Prostate gland (tissue), 2 donors: ENCODE measurements at regions not wholly inside any gene's neighbourhood (a gene's known extent, or its start where the extent isn't known, plus 50 kb on each side); places are given as distances from the start of the nearest gene placed in this dataset.
A peak's percentile ranks its signal among the peaks of the same experiment; 100 is the strongest.

Experiments
- DNase-seq: peaks from one replicate; pipeline ENCODE4 v3.0.0-alpha.2; 2019; ENCODE audit warnings: low spot score
- H3K27ac ChIP-seq, 2 donors: fragments of 200-600 bp; sonication (generic); 2 replicates each; pipeline ENCODE4 v1.5.1; 2017 to 2019
- H3K27me3 ChIP-seq: fragments of 200-600 bp; sonication (generic); replicated peaks from 2 replicates; pipeline ENCODE4 v1.5.1; 2019; ENCODE audit not compliant: insufficient read depth
- H3K36me3 ChIP-seq, 2 donors: fragments of 200-600 bp; sonication (generic); 1 replicate in 1 of 2; 2 replicates in 1 of 2; pipeline versions ENCODE4 v1.5.1 to v1.8.1; 2017 to 2019
- H3K4me1 ChIP-seq: fragments of 200-600 bp; sonication (generic); replicated peaks from 2 replicates; pipeline ENCODE4 v1.5.1; 2019
- H3K4me3 ChIP-seq, 2 donors: fragments of 200-600 bp; sonication (generic); 2 replicates each; pipeline ENCODE4 v1.5.1; 2017 to 2019
- H3K9me3 ChIP-seq: fragments of 200-600 bp; sonication (generic); 2 replicates; pipeline ENCODE4 v1.5.1; 2017
- CTCF ChIP-seq, 4 experiments: fragments of 200-600 bp in 2 of 4; fragments of 450-650 bp in 2 of 4; sonication (generic) in 2 of 4; IDR thresholded peaks; 1 replicate in 3 of 4; 2 replicates in 1 of 4; pipeline ENCODE4 v1.5.1; 2016 to 2019; ENCODE audit warnings: antibody characterized with exemption in 4 of 4, mild to moderate bottlenecking in 2 of 4, moderate library complexity in 2 of 4
- POLR2A ChIP-seq: fragments of 450-650 bp; IDR thresholded peaks from one replicate; pipeline ENCODE4 v1.6.1; 2016; ENCODE audit warnings: antibody characterized with exemption, mild to moderate bottlenecking
- POLR2AphosphoS5 ChIP-seq: sonication (generic); formaldehyde crosslinking; IDR thresholded peaks from one replicate; pipeline ENCODE4 v1.6.1; 2017; ENCODE audit warnings: antibody characterized with exemption
- WGBS: methylation state at CpG from one replicate; pipeline ENCODE4 v1.1.5; 2018; 5-methylcytosine and 5-hydroxymethylcytosine counted together
- intact Hi-C: fragments of 100-400 bp; cut with DNase I; formaldehyde crosslinking; loops from one replicate; pipeline ENCODE4 v1.14.2; 2022

GRCh38 chr20:17806739-17807441 lies 107.1 kb downstream of the BANF2 start:
- 43% methylated on average over 26 of the region's 26 CpGs for WGBS
- Histone ChIP-seq H3K27me3 (no peaks in the 10 kb centered on the region), H3K4me3 (no peak overlapping the region), H3K9me3 (no peaks in the 10 kb centered on the region), H3K36me3 (no peaks in the 10 kb centered on the region), H3K27ac (peak overlapping the region; percentile 42 to 52), H3K4me1 (peaks cover 6% of the 10 kb centered on the region)
- TF ChIP-seq POLR2A: no peak
- no peak for TF ChIP-seq POLR2AphosphoS5
- no peak for TF ChIP-seq CTCF (IDR thresholded peaks at IDR 0.05)
- no peak for DNase-seq
- intact Hi-C loops: loop anchor here (5.0 to 10.0 kb wide), 3 partner anchors 90 to 122 kb away; partner anchors contain the start of gene RRBP1

- H3K4me1 ChIP-seq: peaks cover 6% of the 10 kb centered on the region
- WGBS: 86% methylated on average over 7 of the region's 7 CpGs
- H3K9me3 ChIP-seq: no peaks in the 10 kb centered on the region
- intact Hi-C loops: loop anchor here (5.0 to 10.0 kb wide), 3 partner anchors 91 to 121 kb away; partner anchors contain the start of gene RRBP1
- no peak overlapping the region for H3K4me3 ChIP-seq
- H3K27me3 ChIP-seq: no peaks in the 10 kb centered on the region
- peak overlapping the region; percentile 42 to 52 for H3K27ac ChIP-seq
- TF ChIP-seq POLR2AphosphoS5: no peak
- TF ChIP-seq CTCF (IDR thresholded peaks at IDR 0.05): no peak
- TF ChIP-seq POLR2A: no peak
- DNase-seq: no peak
- H3K36me3 ChIP-seq: no peaks in the 10 kb centered on the region
Observed at GRCh38 chr20:17806107-17806506, 106.3 kb downstream of the BANF2 start.

- DNase-seq: no peak
- WGBS: 86% methylated on average over 2 of the region's 2 CpGs
- intact Hi-C loops: loop anchor here (10.0 kb wide), 2 partner anchors 89 to 119 kb away; partner anchors contain the start of gene RRBP1
- H3K27me3 ChIP-seq: no peaks in the 10 kb centered on the region
- H3K27ac ChIP-seq: no peak overlapping the region
- H3K36me3 ChIP-seq: no peaks in the 10 kb centered on the region
- peaks cover 6% of the 10 kb centered on the region for H3K4me1 ChIP-seq
- no peaks in the 10 kb centered on the region for H3K9me3 ChIP-seq
- H3K4me3 ChIP-seq: no peak overlapping the region
- TF ChIP-seq POLR2AphosphoS5: no peak
- no peak for TF ChIP-seq CTCF (IDR thresholded peaks at IDR 0.05)
- no peak for TF ChIP-seq POLR2A
Observed at GRCh38 chr20:17803765-17804164, 104.0 kb downstream of the BANF2 start.

- H3K36me3 ChIP-seq: no peaks in the 10 kb centered on the region
- intact Hi-C loops: loop anchor here (10.0 kb wide), 2 partner anchors 85 to 115 kb away; partner anchors contain the start of gene RRBP1
- no peaks in the 10 kb centered on the region for H3K27me3 ChIP-seq
- H3K27ac ChIP-seq: no peak overlapping the region
- no peak for DNase-seq
- no peaks in the 10 kb centered on the region for H3K9me3 ChIP-seq
- WGBS: 96% methylated on average over 1 of the region's 1 CpG
- no peak for TF ChIP-seq POLR2AphosphoS5
- no peak for TF ChIP-seq POLR2A
- TF ChIP-seq CTCF (IDR thresholded peaks at IDR 0.05): no peak
- H3K4me1 ChIP-seq: no peaks in the 10 kb centered on the region
- no peak overlapping the region for H3K4me3 ChIP-seq
Observed at GRCh38 chr20:17799575-17800227, 99.9 kb downstream of the BANF2 start.
